ENCODE measurements at regions not wholly inside any gene's neighbourhood (a gene's known extent, or its start where the extent isn't known, plus 50 kb on each side); places are given as distances from the start of the nearest gene placed in this dataset.

GRCh38 chr7:7099584-7100014 lies 82.7 kb upstream of the C1GALT1 start:
- H3K9ac ChIP-seq (ENCODE audit: low read length) = no peak overlapping the region
- no peak overlapping the region for H3K4me3 ChIP-seq (ENCODE audit: low read length)
- H4K5ac ChIP-seq (ENCODE audit: low read length) = no peak overlapping the region
- no peak overlapping the region for H3K56ac ChIP-seq (ENCODE audit: low read length)
- H3K79me2 ChIP-seq (ENCODE audit: control insufficient read depth, insufficient read depth, low read length) = no peaks in the 10 kb centered on the region
- no peak overlapping the region for H2AK5ac ChIP-seq (ENCODE audit: low read length)
- H3K4ac ChIP-seq (ENCODE audit: low read depth, low read length) = peak overlapping the region; percentile 0
- H3K36me3 ChIP-seq (ENCODE audit: control insufficient read depth, insufficient read depth, low read length) = no peaks in the 10 kb centered on the region
- no peak overlapping the region for H3K23ac ChIP-seq (ENCODE audit: low read length)
- H2BK120ac ChIP-seq (ENCODE audit: low read depth, low read length) = no peak overlapping the region
- no peak overlapping the region for H3K27ac ChIP-seq (ENCODE audit: low read depth, low read length)
- no peak overlapping the region for H3K18ac ChIP-seq (ENCODE audit: low read length)
- no peaks in the 10 kb centered on the region for H3K79me1 ChIP-seq (ENCODE audit: low read length)
- peak; percentile 100 for DNase-seq
- H2BK15ac ChIP-seq (replicated peaks; ENCODE audit: low read depth) = no peak overlapping the region
- H3K4me2 ChIP-seq (ENCODE audit: low read length) = no peak overlapping the region
- no peaks in the 10 kb centered on the region for H3K27me3 ChIP-seq (ENCODE audit: insufficient read depth, low read length, poor library complexity)
- no peak overlapping the region for H4K8ac ChIP-seq (ENCODE audit: low read depth, low read length)
- H2BK5ac ChIP-seq (ENCODE audit: low read length) = no peak overlapping the region
- peaks cover 18% of the 10 kb centered on the region for H3K4me1 ChIP-seq (ENCODE audit: control insufficient read depth, low read depth, low read length)
- WGBS (ENCODE audit: extremely low coverage, insufficient coverage, low lambda C conversion rate) = no CpG with 5 or more reads among the region's 1 CpG

DNA sequence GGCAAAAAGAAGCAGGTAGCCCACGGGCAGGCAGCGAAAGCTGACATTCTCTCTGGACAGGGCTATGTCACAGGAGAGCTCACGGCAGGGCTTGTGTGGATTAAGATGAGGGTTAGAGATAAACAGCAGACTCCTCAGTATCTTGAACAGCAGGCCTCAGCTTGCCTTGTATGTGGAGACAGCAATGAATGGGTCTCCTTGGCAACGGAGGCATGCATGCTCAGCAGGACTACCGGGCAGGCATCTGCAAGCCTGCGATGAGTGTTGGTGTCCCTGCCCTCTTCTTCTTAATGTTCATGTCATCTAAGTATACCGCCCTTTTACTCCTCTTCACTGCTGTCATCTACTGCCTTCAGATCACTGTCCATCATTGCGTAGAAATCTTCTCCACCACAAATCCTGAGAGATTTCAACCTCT lies 81.9 kb upstream of the C1GALT1 start:
- peak; percentile 99 for DNase-seq
- Histone ChIP-seq H3K56ac (ENCODE audit: low read length) (peak overlapping the region; percentile 52), H3K36me3 (ENCODE audit: control insufficient read depth, insufficient read depth, low read length) (no peaks in the 10 kb centered on the region), H2BK120ac (ENCODE audit: low read depth, low read length) (peak overlapping the region; percentile 17), H3K23ac (ENCODE audit: low read length) (no peak overlapping the region), H3K4ac (ENCODE audit: low read depth, low read length) (no peak overlapping the region), H3K4me2 (ENCODE audit: low read length) (no peak overlapping the region), H3K79me1 (ENCODE audit: low read length) (no peaks in the 10 kb centered on the region), H3K4me1 (ENCODE audit: control insufficient read depth, low read depth, low read length) (peaks cover 22% of the 10 kb centered on the region), H4K8ac (ENCODE audit: low read depth, low read length) (no peak overlapping the region), H2BK5ac (ENCODE audit: low read length) (peak overlapping the region; percentile 81), H2BK15ac (replicated peaks; ENCODE audit: low read depth) (no peak overlapping the region), H3K27me3 (ENCODE audit: insufficient read depth, low read length, poor library complexity) (no peaks in the 10 kb centered on the region), H3K79me2 (ENCODE audit: control insufficient read depth, insufficient read depth, low read length) (no peaks in the 10 kb centered on the region), H3K4me3 (ENCODE audit: low read length) (no peak overlapping the region), H3K9ac (ENCODE audit: low read length) (no peak overlapping the region), H3K18ac (ENCODE audit: low read length) (peak overlapping the region; percentile 55), H3K27ac (ENCODE audit: low read depth, low read length) (peak overlapping the region; percentile 72), H2AK5ac (ENCODE audit: low read length) (no peak overlapping the region), H4K5ac (ENCODE audit: low read length) (no peak overlapping the region)
- WGBS (ENCODE audit: extremely low coverage, insufficient coverage, low lambda C conversion rate) = no CpG with 5 or more reads among the region's 8 CpGs

DNA sequence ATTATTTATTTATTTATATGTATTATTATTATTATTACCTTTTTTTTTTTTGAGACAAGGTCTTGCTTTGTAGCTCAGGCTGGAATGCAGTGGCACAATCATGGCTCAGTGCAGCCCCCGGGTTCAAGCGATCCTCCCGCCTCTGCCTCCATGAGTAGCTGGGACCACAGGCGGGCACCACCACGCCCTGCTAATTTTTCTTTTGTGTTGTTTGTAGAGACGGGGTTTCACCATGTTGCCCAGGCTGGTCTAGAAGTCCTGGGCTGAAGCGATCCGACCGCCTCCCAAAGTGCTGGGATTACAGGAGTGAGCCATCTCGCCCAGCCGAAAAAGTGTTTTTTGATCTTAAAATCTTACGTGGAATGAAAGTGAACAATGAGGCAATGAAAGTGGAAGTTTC lies 79.4 kb upstream of the C1GALT1 start:
- no peaks in the 10 kb centered on the region for H3K27me3 ChIP-seq (ENCODE audit: insufficient read depth, low read length, poor library complexity)
- WGBS (ENCODE audit: extremely low coverage, insufficient coverage, low lambda C conversion rate) = no CpG with 5 or more reads among the region's 12 CpGs

GRCh38 chr7:7103343-7104313 lies 78.7 kb upstream of the C1GALT1 start:
- peaks cover 21% of the 10 kb centered on the region for H3K4me1 ChIP-seq (ENCODE audit: control insufficient read depth, low read depth, low read length)
- no peak overlapping the region for H3K4me2 ChIP-seq (ENCODE audit: low read length)
- no peak overlapping the region for H3K23ac ChIP-seq (ENCODE audit: low read length)
- H4K8ac ChIP-seq (ENCODE audit: low read depth, low read length) = no peak overlapping the region
- WGBS (ENCODE audit: extremely low coverage, insufficient coverage, low lambda C conversion rate) = no CpG with 5 or more reads among the region's 29 CpGs
- peak overlapping the region; percentile 82 for H3K56ac ChIP-seq (ENCODE audit: low read length)
- H2BK5ac ChIP-seq (ENCODE audit: low read length) = peak overlapping the region; percentile 86
- peak overlapping the region; percentile 28 for H3K9ac ChIP-seq (ENCODE audit: low read length)
- no peaks in the 10 kb centered on the region for H3K27me3 ChIP-seq (ENCODE audit: insufficient read depth, low read length, poor library complexity)
- H3K79me2 ChIP-seq (ENCODE audit: control insufficient read depth, insufficient read depth, low read length) = no peaks in the 10 kb centered on the region
- no peak overlapping the region for H3K4me3 ChIP-seq (ENCODE audit: low read length)
- H2AK5ac ChIP-seq (ENCODE audit: low read length) = peak overlapping the region; percentile 85
- peak overlapping the region; percentile 95 for H3K18ac ChIP-seq (ENCODE audit: low read length)
- H3K36me3 ChIP-seq (ENCODE audit: control insufficient read depth, insufficient read depth, low read length) = no peaks in the 10 kb centered on the region
- peak; percentile 72 for DNase-seq
- H2BK15ac ChIP-seq (replicated peaks; ENCODE audit: low read depth) = peak overlapping the region; percentile 61
- no peak overlapping the region for H4K5ac ChIP-seq (ENCODE audit: low read length)
- peak overlapping the region; percentile 89 for H3K4ac ChIP-seq (ENCODE audit: low read depth, low read length)
- H3K79me1 ChIP-seq (ENCODE audit: low read length) = no peaks in the 10 kb centered on the region
- peak overlapping the region; percentile 83 for H3K27ac ChIP-seq (ENCODE audit: low read depth, low read length)
- peak overlapping the region; percentile 29 for H2BK120ac ChIP-seq (ENCODE audit: low read depth, low read length)

More for the DNA sequence above, 79.4 kb upstream of the C1GALT1 start:
- no peak overlapping the region for H3K27ac ChIP-seq (ENCODE audit: low read depth, low read length)
- no peak overlapping the region for H3K9ac ChIP-seq (ENCODE audit: low read length)
- DNase-seq = no peak
- no peak overlapping the region for H4K5ac ChIP-seq (ENCODE audit: low read length)
- no peak overlapping the region for H3K23ac ChIP-seq (ENCODE audit: low read length)
- no peaks in the 10 kb centered on the region for H3K36me3 ChIP-seq (ENCODE audit: control insufficient read depth, insufficient read depth, low read length)
- H3K79me2 ChIP-seq (ENCODE audit: control insufficient read depth, insufficient read depth, low read length) = no peaks in the 10 kb centered on the region
- no peak overlapping the region for H2AK5ac ChIP-seq (ENCODE audit: low read length)
- H3K18ac ChIP-seq (ENCODE audit: low read length) = peak overlapping the region; percentile 85
- H2BK15ac ChIP-seq (replicated peaks; ENCODE audit: low read depth) = peak overlapping the region; percentile 61
- H3K79me1 ChIP-seq (ENCODE audit: low read length) = no peaks in the 10 kb centered on the region
- no peak overlapping the region for H2BK5ac ChIP-seq (ENCODE audit: low read length)
- peak overlapping the region; percentile 52 for H3K56ac ChIP-seq (ENCODE audit: low read length)
- H3K4me3 ChIP-seq (ENCODE audit: low read length) = no peak overlapping the region
- H2BK120ac ChIP-seq (ENCODE audit: low read depth, low read length) = no peak overlapping the region
- H3K4me1 ChIP-seq (ENCODE audit: control insufficient read depth, low read depth, low read length) = peaks cover 23% of the 10 kb centered on the region
- no peak overlapping the region for H4K8ac ChIP-seq (ENCODE audit: low read depth, low read length)
- no peak overlapping the region for H3K4me2 ChIP-seq (ENCODE audit: low read length)
- peak overlapping the region; percentile 94 for H3K4ac ChIP-seq (ENCODE audit: low read depth, low read length)

- H3K4me3 ChIP-seq (ENCODE audit: low read length) = no peak overlapping the region
- H3K27ac ChIP-seq (ENCODE audit: low read depth, low read length) = peak overlapping the region; percentile 83
- DNase-seq = peak; percentile 69
- H2BK120ac ChIP-seq (ENCODE audit: low read depth, low read length) = peak overlapping the region; percentile 29
- no CpG with 5 or more reads among the region's 7 CpGs for WGBS (ENCODE audit: extremely low coverage, insufficient coverage, low lambda C conversion rate)
- H4K5ac ChIP-seq (ENCODE audit: low read length) = no peak overlapping the region
- peak overlapping the region; percentile 28 for H3K9ac ChIP-seq (ENCODE audit: low read length)
- no peak overlapping the region for H3K23ac ChIP-seq (ENCODE audit: low read length)
- peak overlapping the region; percentile 95 for H3K18ac ChIP-seq (ENCODE audit: low read length)
- H3K4me1 ChIP-seq (ENCODE audit: control insufficient read depth, low read depth, low read length) = peaks cover 19% of the 10 kb centered on the region
- H2BK5ac ChIP-seq (ENCODE audit: low read length) = peak overlapping the region; percentile 86
- H3K79me2 ChIP-seq (ENCODE audit: control insufficient read depth, insufficient read depth, low read length) = no peaks in the 10 kb centered on the region
- H3K56ac ChIP-seq (ENCODE audit: low read length) = peak overlapping the region; percentile 82
- H2AK5ac ChIP-seq (ENCODE audit: low read length) = peak overlapping the region; percentile 85
- peak overlapping the region; percentile 89 for H3K4ac ChIP-seq (ENCODE audit: low read depth, low read length)
- H3K36me3 ChIP-seq (ENCODE audit: control insufficient read depth, insufficient read depth, low read length) = no peaks in the 10 kb centered on the region
- no peak overlapping the region for H4K8ac ChIP-seq (ENCODE audit: low read depth, low read length)
- no peak overlapping the region for H2BK15ac ChIP-seq (replicated peaks; ENCODE audit: low read depth)
- no peak overlapping the region for H3K4me2 ChIP-seq (ENCODE audit: low read length)
- H3K79me1 ChIP-seq (ENCODE audit: low read length) = no peaks in the 10 kb centered on the region
- no peaks in the 10 kb centered on the region for H3K27me3 ChIP-seq (ENCODE audit: insufficient read depth, low read length, poor library complexity)
Measured at GRCh38 chr7:7104314-7104698, 78.0 kb upstream of the C1GALT1 start.
